PC-3 (cell line): ENCODE measurements at regions not wholly inside any gene's neighbourhood (a gene's known extent, or its start where the extent isn't known, plus 50 kb on each side); places are given as distances from the start of the nearest gene placed in this dataset.

Experiments used
- ATAC-seq: fragments of 200-7000 bp; cut with Tn5 transposase; 2 replicates; pipeline ENCODE4 v1.9.1; 2020; ENCODE audit warnings: mild to moderate bottlenecking, moderate library complexity
- BruUV-seq: library from RNA; stranded (reverse); fragments of 400-500 nt; replicated peaks from 2 replicates; lab custom pipeline; 2021; lab: Mats Ljungman, UMichigan
- CTCF ChIA-PET: fragments of 300-600 bp; sonication (Branson Sonifier 250); formaldehyde crosslinking; loops from one replicate; lab custom pipeline; 2022; ENCODE audit warnings: antibody characterized with exemption; lab: Charles Lee
- POLR2A ChIA-PET: fragments of 300-600 bp; sonication (Branson Sonifier 250); formaldehyde crosslinking; loops from one replicate; lab custom pipeline; 2022; ENCODE audit warnings: antibody characterized with exemption; ENCODE audit not compliant: unreplicated experiment; lab: Charles Lee
- DNase-seq: peaks from one replicate; pipeline ENCODE4 v3.0.0-alpha.2; 2015
- H2AFZ ChIP-seq: fragments of 300-600 bp; sonication (generic); 2 replicates; pipeline ENCODE4 v1.6.0; 2016; ENCODE audit warnings: antibody characterized with exemption, low read length
- H3F3A ChIP-seq: fragments of 300-600 bp; sonication (generic); one replicate; pipeline ENCODE4 v1.6.0; 2017; ENCODE audit warnings: antibody characterized with exemption, low read length, control low read depth, mild to moderate bottlenecking; ENCODE audit not compliant: unreplicated experiment
- H3K27ac ChIP-seq: fragments of 300-600 bp; sonication (generic); 2 replicates; pipeline ENCODE4 v1.5.1; 2016; ENCODE audit warnings: mild to moderate bottlenecking, low read length
- H3K27me3 ChIP-seq: fragments of 300-600 bp; sonication (generic); 2 replicates; pipeline ENCODE4 v1.6.1; 2016; ENCODE audit warnings: low read length, mixed read lengths
- H3K36me3 ChIP-seq: fragments of 300-600 bp; sonication (generic); 2 replicates; pipeline ENCODE4 v1.6.1; 2016; ENCODE audit warnings: low read depth, mixed run types, low read length, mixed read lengths
- H3K4me1 ChIP-seq: fragments of 300-600 bp; sonication (generic); 2 replicates; pipeline ENCODE4 v1.5.1; 2016; ENCODE audit warnings: low read length; ENCODE audit not compliant: insufficient read depth
- H3K4me2 ChIP-seq: fragments of 300-600 bp; sonication (generic); 2 replicates; pipeline ENCODE4 v1.6.0; 2016; ENCODE audit warnings: low read length
- H3K4me3 ChIP-seq: fragments of 300-600 bp; sonication (generic); 2 replicates; pipeline ENCODE4 v1.5.1; 2016; ENCODE audit warnings: mild to moderate bottlenecking, low read length, mixed read lengths
- H3K79me2 ChIP-seq: fragments of 300-600 bp; sonication (generic); 2 replicates; pipeline ENCODE4 v1.6.1; 2017; ENCODE audit warnings: low read length, mixed read lengths
- H3K9ac ChIP-seq: fragments of 300-600 bp; sonication (generic); 2 replicates; pipeline ENCODE4 v1.6.0; 2016; ENCODE audit warnings: mild to moderate bottlenecking, low read length
- H3K9me2 ChIP-seq: fragments of 300-600 bp; sonication (generic); replicated peaks from 2 replicates; pipeline ENCODE4 v1.6.1; 2016; ENCODE audit warnings: mixed run types, low read length, mixed read lengths
- H3K9me3 ChIP-seq: fragments of 300-600 bp; sonication (generic); 2 replicates; pipeline ENCODE4 v1.6.1; 2016; ENCODE audit warnings: low read length, mixed read lengths
- H4K20me1 ChIP-seq: fragments of 300-600 bp; sonication (generic); 2 replicates; pipeline ENCODE4 v1.6.1; 2016; ENCODE audit warnings: low read length, mixed read lengths
- CTCF ChIP-seq: fragments of 300-600 bp; sonication (generic); conservative IDR thresholded peaks from 2 replicates; pipeline ENCODE4 v1.5.1; 2017; ENCODE audit warnings: antibody characterized with exemption, low read depth, mild to moderate bottlenecking, low read length
- EZH2 ChIP-seq: fragments of 300-600 bp; sonication (generic); IDR thresholded peaks from one replicate; pipeline ENCODE4 v1.6.1; 2017; ENCODE audit warnings: antibody characterized with exemption, mild to moderate bottlenecking, low read length; ENCODE audit not compliant: unreplicated experiment
- EZH2phosphoT487 ChIP-seq: fragments of 300-600 bp; sonication (generic); IDR thresholded peaks from 2 replicates; pipeline ENCODE4 v1.6.1; 2018; ENCODE audit warnings: mild to moderate bottlenecking, antibody characterized with exemption, low read length, borderline replicate concordance
- intact Hi-C: fragments of 100-400 bp; cut with micrococcal nuclease; formaldehyde crosslinking; loops from 2 replicates; pipeline ENCODE4 v1.9.0; 2023

GRCh38 chr4:92231511-92231910, 72.3 kb upstream of the GRID2 start:
- Histone ChIP-seq H3K4me1 (peaks cover 74% of the 10 kb centered on the region), H3K9me2 (no peaks in the 10 kb centered on the region), H3K4me2 (peak overlapping the region; percentile 66), H3K9ac (peak overlapping the region; percentile 66), H3K27me3 (no peaks in the 10 kb centered on the region), H3F3A (peaks cover 10% of the 10 kb centered on the region), H3K9me3 (no peaks in the 10 kb centered on the region), H3K4me3 (no peak overlapping the region), H3K79me2 (no peaks in the 10 kb centered on the region), H3K27ac (peak overlapping the region; percentile 92), H2AFZ (no peak overlapping the region), H3K36me3 (no peaks in the 10 kb centered on the region), H4K20me1 (no peaks in the 10 kb centered on the region)
- ChIA-PET CTCF (no interaction called here), POLR2A (interaction anchor here (0.6 kb wide), 1 partner anchor 51 kb away, joined by 3 read pairs; no protein-coding TSS in a partner anchor)
- BruUV-seq = no TSS peak
- peak; percentile 71 for DNase-seq
- ATAC-seq = peak; percentile 12
- TF ChIP-seq EZH2phosphoT487 (no peak), EZH2 (no peak), CTCF (no peak)
- intact Hi-C loops = loop anchor here (5.0 to 10.0 kb wide), 3 partner anchors 129 to 721 kb away; no protein-coding TSS in a partner anchor

- intact Hi-C loops = loop anchor here (5.0 to 10.0 kb wide), 3 partner anchors 130 to 720 kb away; no protein-coding TSS in a partner anchor
- Histone ChIP-seq H2AFZ (no peak overlapping the region), H3K27me3 (no peaks in the 10 kb centered on the region), H3K9me2 (no peaks in the 10 kb centered on the region), H3K4me1 (peaks cover 84% of the 10 kb centered on the region), H3K79me2 (no peaks in the 10 kb centered on the region), H3F3A (peaks cover 10% of the 10 kb centered on the region), H4K20me1 (no peaks in the 10 kb centered on the region), H3K9ac (peak overlapping the region; percentile 65), H3K27ac (peak overlapping the region; percentile 92), H3K4me2 (peak overlapping the region; percentile 66), H3K9me3 (no peaks in the 10 kb centered on the region), H3K36me3 (no peaks in the 10 kb centered on the region), H3K4me3 (no peak overlapping the region)
- ChIA-PET POLR2A (no interaction called here), CTCF (interaction anchor here (0.5 kb wide), 1 partner anchor 956 kb away, joined by 3 read pairs; no protein-coding TSS in a partner anchor)
- peak; percentile 47 for DNase-seq
- no TSS peak for BruUV-seq
- ATAC-seq = peak; percentile 9; the same call in 1 of the 2 replicates
- TF ChIP-seq EZH2 = no peak
- TF ChIP-seq EZH2phosphoT487 = no peak
Observed at GRCh38 chr4:92232566-92232965, 71.2 kb upstream of the GRID2 start.

GRCh38 chr4:92234393-92235176, 69.2 kb upstream of the GRID2 start:
- ATAC-seq (peak; percentile 85), DNase-seq (peak; percentile 98)
- Histone ChIP-seq H3F3A (peaks cover 10% of the 10 kb centered on the region), H3K9me3 (no peaks in the 10 kb centered on the region), H4K20me1 (no peaks in the 10 kb centered on the region), H2AFZ (no peak overlapping the region), H3K9ac (peak overlapping the region; percentile 63), H3K36me3 (peaks cover 3% of the 10 kb centered on the region; the same call in 1 of the 2 replicates), H3K4me2 (peak overlapping the region; percentile 76), H3K4me1 (peaks cover 72% of the 10 kb centered on the region), H3K27me3 (no peaks in the 10 kb centered on the region), H3K27ac (peak overlapping the region; percentile 92), H3K4me3 (peak overlapping the region; percentile 38; the same call in 1 of the 2 replicates), H3K79me2 (no peaks in the 10 kb centered on the region), H3K9me2 (no peaks in the 10 kb centered on the region)
- POLR2A ChIA-PET = no interaction called here
- CTCF ChIA-PET = no interaction called here
- BruUV-seq = TSS peak; percentile 52
- TF ChIP-seq CTCF (no peak), EZH2 (no peak), EZH2phosphoT487 (no peak)
- intact Hi-C loops = loop anchor here (2.0 to 10.0 kb wide), 4 partner anchors 70 to 718 kb away; no protein-coding TSS in a partner anchor
